Peyer's patch (tissue), 4 donors: ENCODE measurements at regions not wholly inside any gene's neighbourhood (a gene's known extent, or its start where the extent isn't known, plus 50 kb on each side); places are given as distances from the start of the nearest gene placed in this dataset.

Source experiments
- POLR2A ChIP-seq, 2 donors: fragments of 450-650 bp; IDR thresholded peaks; one replicate each; pipeline ENCODE4 v1.5.1; 2017; ENCODE audit warnings: antibody characterized with exemption in 2 of 2, mild to moderate bottlenecking in 2 of 2, moderate library complexity in 2 of 2
- TF ChIP-seq, protein P1 (sequence below), 6 experiments: fragments of 450-650 bp in 4 of 6; fragments of 200-600 bp in 2 of 6; sonication (generic) in 1 of 6; IDR thresholded peaks; one replicate each; pipeline ENCODE4 v1.5.1; 2017 to 2019; ENCODE audit warnings: antibody characterized with exemption in 6 of 6, mild to moderate bottlenecking in 3 of 6, moderate library complexity in 1 of 6

DNA sequence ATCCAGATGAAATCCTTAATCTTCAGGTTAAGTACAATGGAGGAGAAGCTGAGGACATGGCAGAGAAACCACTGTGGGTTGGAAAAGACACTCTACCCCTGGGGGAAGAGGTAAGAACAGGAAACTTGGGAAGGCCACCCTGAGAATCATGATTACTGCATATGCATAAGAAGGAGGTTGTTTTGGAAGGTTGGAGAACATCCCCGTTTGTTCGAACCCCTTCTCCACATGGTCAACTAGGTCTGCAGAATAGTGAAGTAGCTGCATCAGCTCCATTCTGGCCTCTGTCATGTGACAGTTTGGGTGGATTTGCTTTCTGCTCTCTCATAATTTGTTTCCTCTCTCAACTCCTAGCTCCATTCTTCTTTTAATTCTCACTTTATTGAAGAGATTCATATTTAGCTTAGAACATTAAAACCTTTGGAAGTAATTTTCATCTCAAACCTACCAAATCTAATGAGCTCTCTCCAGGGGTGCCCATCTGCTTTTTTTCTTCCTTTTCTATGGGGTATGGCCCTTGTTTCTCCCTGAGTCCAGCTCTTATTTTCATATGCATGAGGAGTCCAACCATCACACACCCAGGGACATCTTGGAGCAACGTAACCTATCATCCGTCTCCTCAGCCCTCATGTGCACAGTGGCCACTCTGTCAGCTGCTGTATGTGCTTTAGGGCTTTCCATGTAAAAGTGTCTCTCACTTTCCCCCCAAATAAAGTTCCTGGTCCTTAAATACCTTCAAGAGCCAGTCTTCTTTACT, 820.3 kb downstream of the TMEM121 start:
- TF ChIP-seq, protein P1, sequence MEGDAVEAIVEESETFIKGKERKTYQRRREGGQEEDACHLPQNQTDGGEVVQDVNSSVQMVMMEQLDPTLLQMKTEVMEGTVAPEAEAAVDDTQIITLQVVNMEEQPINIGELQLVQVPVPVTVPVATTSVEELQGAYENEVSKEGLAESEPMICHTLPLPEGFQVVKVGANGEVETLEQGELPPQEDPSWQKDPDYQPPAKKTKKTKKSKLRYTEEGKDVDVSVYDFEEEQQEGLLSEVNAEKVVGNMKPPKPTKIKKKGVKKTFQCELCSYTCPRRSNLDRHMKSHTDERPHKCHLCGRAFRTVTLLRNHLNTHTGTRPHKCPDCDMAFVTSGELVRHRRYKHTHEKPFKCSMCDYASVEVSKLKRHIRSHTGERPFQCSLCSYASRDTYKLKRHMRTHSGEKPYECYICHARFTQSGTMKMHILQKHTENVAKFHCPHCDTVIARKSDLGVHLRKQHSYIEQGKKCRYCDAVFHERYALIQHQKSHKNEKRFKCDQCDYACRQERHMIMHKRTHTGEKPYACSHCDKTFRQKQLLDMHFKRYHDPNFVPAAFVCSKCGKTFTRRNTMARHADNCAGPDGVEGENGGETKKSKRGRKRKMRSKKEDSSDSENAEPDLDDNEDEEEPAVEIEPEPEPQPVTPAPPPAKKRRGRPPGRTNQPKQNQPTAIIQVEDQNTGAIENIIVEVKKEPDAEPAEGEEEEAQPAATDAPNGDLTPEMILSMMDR (IDR thresholded peaks at IDR 0.05): no peak
- TF ChIP-seq POLR2A (IDR thresholded peaks at IDR 0.05): no peak
